ENCODE measurements at regions not wholly inside any gene's neighbourhood (a gene's known extent, or its start where the extent isn't known, plus 50 kb on each side); places are given as distances from the start of the nearest gene placed in this dataset.
A peak's percentile ranks its signal among the peaks of the same experiment; 100 is the strongest.

- TF ChIP-seq POLR2AphosphoS5 (IDR thresholded peaks at IDR 0.05; ENCODE audit: low read depth, low read length), result no peak
- no peak for TF ChIP-seq EZH2 (IDR thresholded peaks at IDR 0.05)
- TF ChIP-seq, protein P1, sequence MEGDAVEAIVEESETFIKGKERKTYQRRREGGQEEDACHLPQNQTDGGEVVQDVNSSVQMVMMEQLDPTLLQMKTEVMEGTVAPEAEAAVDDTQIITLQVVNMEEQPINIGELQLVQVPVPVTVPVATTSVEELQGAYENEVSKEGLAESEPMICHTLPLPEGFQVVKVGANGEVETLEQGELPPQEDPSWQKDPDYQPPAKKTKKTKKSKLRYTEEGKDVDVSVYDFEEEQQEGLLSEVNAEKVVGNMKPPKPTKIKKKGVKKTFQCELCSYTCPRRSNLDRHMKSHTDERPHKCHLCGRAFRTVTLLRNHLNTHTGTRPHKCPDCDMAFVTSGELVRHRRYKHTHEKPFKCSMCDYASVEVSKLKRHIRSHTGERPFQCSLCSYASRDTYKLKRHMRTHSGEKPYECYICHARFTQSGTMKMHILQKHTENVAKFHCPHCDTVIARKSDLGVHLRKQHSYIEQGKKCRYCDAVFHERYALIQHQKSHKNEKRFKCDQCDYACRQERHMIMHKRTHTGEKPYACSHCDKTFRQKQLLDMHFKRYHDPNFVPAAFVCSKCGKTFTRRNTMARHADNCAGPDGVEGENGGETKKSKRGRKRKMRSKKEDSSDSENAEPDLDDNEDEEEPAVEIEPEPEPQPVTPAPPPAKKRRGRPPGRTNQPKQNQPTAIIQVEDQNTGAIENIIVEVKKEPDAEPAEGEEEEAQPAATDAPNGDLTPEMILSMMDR (IDR thresholded peaks at IDR 0.05 in 2 of 3, conservative IDR thresholded peaks at IDR 0.05 in 1 of 3; ENCODE audit: borderline replicate concordance in 1 of 3, insufficient read depth in 1 of 3, low read depth in 2 of 3, low read length in 2 of 3), result peak in 1 of 3 experiments; percentile 15; a peak in 1 of 6 replicates
- TF ChIP-seq JUND (IDR thresholded peaks at IDR 0.05), result no peak
- TF ChIP-seq, protein P2, sequence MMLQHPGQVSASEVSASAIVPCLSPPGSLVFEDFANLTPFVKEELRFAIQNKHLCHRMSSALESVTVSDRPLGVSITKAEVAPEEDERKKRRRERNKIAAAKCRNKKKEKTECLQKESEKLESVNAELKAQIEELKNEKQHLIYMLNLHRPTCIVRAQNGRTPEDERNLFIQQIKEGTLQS (IDR thresholded peaks at IDR 0.05), result no peak
- TF ChIP-seq, protein P3, sequence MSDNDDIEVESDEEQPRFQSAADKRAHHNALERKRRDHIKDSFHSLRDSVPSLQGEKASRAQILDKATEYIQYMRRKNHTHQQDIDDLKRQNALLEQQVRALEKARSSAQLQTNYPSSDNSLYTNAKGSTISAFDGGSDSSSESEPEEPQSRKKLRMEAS (IDR thresholded peaks at IDR 0.05), result no peak
- TF ChIP-seq TCF7L2 (IDR thresholded peaks at IDR 0.05; ENCODE audit: borderline replicate concordance, extremely low read depth, insufficient read depth, insufficient read length), result no peak
- no peak for TF ChIP-seq FOSL1 (IDR thresholded peaks at IDR 0.05; ENCODE audit: low read depth)
- TF ChIP-seq REST (IDR thresholded peaks at IDR 0.05; ENCODE audit: low read depth), result no peak
- no peak for TF ChIP-seq CEBPB (IDR thresholded peaks at IDR 0.05; ENCODE audit: low read depth)
- TF ChIP-seq POLR2A (IDR thresholded peaks at IDR 0.05; ENCODE audit: borderline replicate concordance, extremely low read depth, insufficient read depth, insufficient read length), result no peak
Observed at GRCh38 chr6:95248499-95248898, 328.8 kb upstream of the MANEA start.
